ENCODE measurements at regions not wholly inside any gene's neighbourhood (a gene's known extent, or its start where the extent isn't known, plus 50 kb on each side); places are given as distances from the start of the nearest gene placed in this dataset.

- TF ChIP-seq POLR2AphosphoS5 (IDR thresholded peaks at IDR 0.05; ENCODE audit: low read depth) (no peak), CTCF (IDR thresholded peaks at IDR 0.05; ENCODE audit: insufficient read depth, low read length) (no peak)
Observed at GRCh38 chr4:155616117-155616516, 50.5 kb upstream of the GUCY1A1 start.
